Panc1 (cell line): ENCODE measurements at regions not wholly inside any gene's neighbourhood (a gene's known extent, or its start where the extent isn't known, plus 50 kb on each side); places are given as distances from the start of the nearest gene placed in this dataset.

ENCODE experiments used
- ATAC-seq: fragments of 200-7000 bp; cut with Tn5 transposase; 2 replicates; pipeline ENCODE4 v1.9.1; 2020; ENCODE audit warnings: mild to moderate bottlenecking, moderate library complexity
- BruUV-seq: library from RNA; stranded (reverse); fragments of 400-500 nt; replicated peaks from 2 replicates; lab custom pipeline; 2021; lab: Mats Ljungman, UMichigan
- CTCF ChIA-PET: fragments of 300-600 bp; sonication (Branson Sonifier 250); formaldehyde crosslinking; loops from one replicate; lab custom pipeline; 2022; ENCODE audit warnings: antibody characterized with exemption; lab: Charles Lee
- POLR2A ChIA-PET: fragments of 300-600 bp; sonication (Branson Sonifier 250); formaldehyde crosslinking; loops from one replicate; lab custom pipeline; 2022; ENCODE audit warnings: antibody characterized with exemption; lab: Charles Lee
- DNase-seq: peaks from one replicate; pipeline ENCODE4 v3.0.0-alpha.2; 2010; ENCODE audit warnings: low read depth, low spot score
- H3K27ac ChIP-seq: 2 replicates; pipeline ENCODE4 v1.5.1; 2011; ENCODE audit warnings: mild to moderate bottlenecking, low read length, inconsistent platforms
- H3K27me3 ChIP-seq: fragments of 200-500 bp; sonication (Bioruptor generic); 2 replicates; pipeline ENCODE4 v1.6.0; 2014; ENCODE audit warnings: low read length, inconsistent platforms; ENCODE audit not compliant: control insufficient read depth, insufficient read depth
- H3K36me3 ChIP-seq: fragments of 200-500 bp; sonication (Bioruptor generic); 2 replicates; pipeline ENCODE4 v1.5.1; 2014; ENCODE audit warnings: inconsistent platforms, mild to moderate bottlenecking, low read length, moderate library complexity; ENCODE audit not compliant: control insufficient read depth, insufficient read depth
- H3K4me1 ChIP-seq: 2 replicates; pipeline ENCODE4 v1.5.1; 2011; ENCODE audit warnings: inconsistent platforms, mild to moderate bottlenecking, low read length, moderate library complexity; ENCODE audit not compliant: control insufficient read depth, insufficient read depth
- H3K4me3 ChIP-seq, 2 experiments: 2 replicates each; pipeline ENCODE4 v1.5.1; 2011 to 2012; ENCODE audit warnings: low read depth in 2 of 2, low read length in 2 of 2, mild to moderate bottlenecking in 2 of 2, inconsistent platforms in 1 of 2, moderate library complexity in 1 of 2
- H3K9me3 ChIP-seq: fragments of 200-500 bp; sonication (Bioruptor generic); 2 replicates; pipeline ENCODE4 v1.5.1; 2014; ENCODE audit warnings: low read depth, mild to moderate bottlenecking, inconsistent platforms, low read length, moderate library complexity; ENCODE audit not compliant: control insufficient read depth, insufficient read depth
- CTCF ChIP-seq: fragments of 450-650 bp; IDR thresholded peaks from 2 replicates; pipeline ENCODE4 v1.5.1; 2017; ENCODE audit warnings: mild to moderate bottlenecking
- POLR2AphosphoS5 ChIP-seq: IDR thresholded peaks from 2 replicates; pipeline ENCODE4 v1.6.1; 2012; ENCODE audit warnings: mild to moderate bottlenecking, low read depth, low read length, moderate library complexity
- REST ChIP-seq, 2 experiments: IDR thresholded peaks; 2 replicates each; pipeline ENCODE4 v1.6.1; 2011 to 2012; ENCODE audit warnings: low read depth in 2 of 2, control low read depth in 1 of 2, low read length in 1 of 2, mild to moderate bottlenecking in 1 of 2, moderate library complexity in 1 of 2; ENCODE audit not compliant: insufficient read depth in 1 of 2
- SIN3A ChIP-seq: IDR thresholded peaks from 2 replicates; pipeline ENCODE4 v1.6.1; 2012; ENCODE audit warnings: low read depth, mild to moderate bottlenecking, low read length, moderate library complexity, borderline replicate concordance; ENCODE audit not compliant: insufficient read depth
- TCF7L2 ChIP-seq: IDR thresholded peaks from 2 replicates; pipeline ENCODE4 v1.6.1; 2011; ENCODE audit warnings: mild to moderate bottlenecking, low read depth, low read length, inconsistent platforms
- in situ Hi-C: cut with HindIII; loops from 2 replicates; pipeline ENCODE4 v1.10.0; 2016; ENCODE audit warnings: low sequenced_read_pairs, low pct_unique_long_range_greater_than_20kb
- intact Hi-C: fragments of 100-400 bp; cut with micrococcal nuclease; formaldehyde crosslinking; loops from one replicate; pipeline ENCODE4 v1.10.0; 2022; ENCODE audit not compliant: unreplicated experiment

- intact Hi-C loops (no loop called here), in situ Hi-C loops (no loop called here)
- BruUV-seq, result no TSS peak
- POLR2A ChIA-PET, result no interaction called here
- H3K36me3 ChIP-seq, result no peaks in the 10 kb centered on the region
- no peaks in the 10 kb centered on the region for H3K27me3 ChIP-seq
- no peak overlapping the region for H3K27ac ChIP-seq
- CTCF ChIA-PET, result no interaction called here
- no peaks in the 10 kb centered on the region for H3K9me3 ChIP-seq
- TF ChIP-seq CTCF (no peak), SIN3A (no peak), REST (IDR thresholded peaks at IDR 0.05; ENCODE audit: insufficient read depth in 1 of 2, low read depth in 2 of 2, low read length in 1 of 2) (no peak), POLR2AphosphoS5 (no peak), TCF7L2 (no peak)
- H3K4me3 ChIP-seq, result no peak overlapping the region
- ATAC-seq, result no peak
- H3K4me1 ChIP-seq, result no peaks in the 10 kb centered on the region
- no peak for DNase-seq
Observed at GRCh38 chr6:74137911-74138310, 441.9 kb downstream of the CD109 start.

- H3K36me3 ChIP-seq, result no peaks in the 10 kb centered on the region
- H3K9me3 ChIP-seq, result no peaks in the 10 kb centered on the region
- no peak for DNase-seq
- no peak overlapping the region for H3K27ac ChIP-seq
- H3K4me3 ChIP-seq, result no peak overlapping the region
- CTCF ChIA-PET, result no interaction called here
- TF ChIP-seq REST (IDR thresholded peaks at IDR 0.05; ENCODE audit: insufficient read depth in 1 of 2, low read depth in 2 of 2, low read length in 1 of 2) (no peak), TCF7L2 (no peak), CTCF (no peak), SIN3A (no peak), POLR2AphosphoS5 (no peak)
- H3K27me3 ChIP-seq, result no peaks in the 10 kb centered on the region
- BruUV-seq, result no TSS peak
- in situ Hi-C loops, result no loop called here
- intact Hi-C loops, result no loop called here
- no peak for ATAC-seq
- POLR2A ChIA-PET, result no interaction called here
- no peaks in the 10 kb centered on the region for H3K4me1 ChIP-seq
Observed at GRCh38 chr6:74134327-74134726, 438.3 kb downstream of the CD109 start.
